SHP77 (cell line): ENCODE measurements at regions not wholly inside any gene's neighbourhood (a gene's known extent, or its start where the extent isn't known, plus 50 kb on each side); places are given as distances from the start of the nearest gene placed in this dataset.

ENCODE experiments used
- DNase-seq, 2 experiments: peaks; one replicate each; lab custom pipeline; 2025; lab: John Stamatoyannopoulos, UW

GRCh38 chr22:47394504-47395440, 632.3 kb downstream of the TBC1D22A start:
- peak in 1 of 2 experiments; percentile 69 for DNase-seq

DNA sequence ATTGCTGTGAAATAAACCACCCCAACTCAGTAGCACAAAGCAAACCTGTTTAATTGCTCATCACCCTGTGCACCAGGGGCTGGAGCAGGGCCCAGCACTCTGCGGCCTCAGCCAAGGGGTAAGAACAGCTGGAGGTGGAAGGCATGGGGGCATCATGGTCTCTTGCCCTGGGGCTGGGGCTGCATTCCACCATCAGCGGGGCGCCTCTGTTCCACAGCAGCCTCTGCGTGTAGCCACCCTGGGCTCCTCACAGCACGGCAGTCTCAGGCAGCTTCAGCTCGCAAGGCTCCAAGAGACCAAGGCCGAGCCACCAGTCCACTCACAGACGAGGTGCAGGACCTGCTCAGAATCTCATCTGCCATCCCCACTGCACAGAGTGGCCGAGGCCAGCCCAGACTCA, 630.7 kb downstream of the TBC1D22A start:
- no peak for DNase-seq

DNA sequence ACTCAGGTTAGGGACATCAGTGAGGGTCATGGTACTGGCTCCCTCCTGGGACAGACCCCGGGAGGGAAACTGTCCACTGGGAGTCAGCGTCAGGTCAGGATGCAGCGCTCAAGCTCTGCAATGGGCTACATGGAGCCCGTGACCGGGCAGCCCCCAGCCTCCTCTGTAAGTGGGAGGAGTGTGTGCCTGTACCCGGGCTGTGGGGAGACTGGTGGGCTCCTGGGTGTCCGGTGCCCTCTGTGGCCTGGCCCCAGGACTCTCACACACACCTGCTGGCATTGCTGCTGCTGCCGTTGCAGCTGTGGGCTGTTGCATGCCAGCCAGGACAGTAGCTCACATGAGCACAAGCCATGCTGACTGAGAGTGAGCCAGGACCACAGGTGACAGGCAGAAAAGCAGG, 630.3 kb downstream of the TBC1D22A start:
- DNase-seq: no peak

DNA sequence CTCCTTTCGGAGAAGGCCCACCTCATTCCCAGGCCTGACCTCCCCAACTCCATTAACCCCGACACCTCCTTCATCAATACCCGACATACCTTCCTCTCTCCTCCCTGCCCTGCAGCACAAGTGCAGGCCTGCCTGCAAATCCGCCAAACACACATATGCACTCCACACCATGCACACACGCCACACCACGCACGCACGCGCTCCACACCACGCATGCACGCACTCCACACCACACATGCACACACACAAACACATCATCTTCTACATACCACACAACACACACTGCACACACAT, 629.6 kb downstream of the TBC1D22A start:
- no peak for DNase-seq

DNA sequence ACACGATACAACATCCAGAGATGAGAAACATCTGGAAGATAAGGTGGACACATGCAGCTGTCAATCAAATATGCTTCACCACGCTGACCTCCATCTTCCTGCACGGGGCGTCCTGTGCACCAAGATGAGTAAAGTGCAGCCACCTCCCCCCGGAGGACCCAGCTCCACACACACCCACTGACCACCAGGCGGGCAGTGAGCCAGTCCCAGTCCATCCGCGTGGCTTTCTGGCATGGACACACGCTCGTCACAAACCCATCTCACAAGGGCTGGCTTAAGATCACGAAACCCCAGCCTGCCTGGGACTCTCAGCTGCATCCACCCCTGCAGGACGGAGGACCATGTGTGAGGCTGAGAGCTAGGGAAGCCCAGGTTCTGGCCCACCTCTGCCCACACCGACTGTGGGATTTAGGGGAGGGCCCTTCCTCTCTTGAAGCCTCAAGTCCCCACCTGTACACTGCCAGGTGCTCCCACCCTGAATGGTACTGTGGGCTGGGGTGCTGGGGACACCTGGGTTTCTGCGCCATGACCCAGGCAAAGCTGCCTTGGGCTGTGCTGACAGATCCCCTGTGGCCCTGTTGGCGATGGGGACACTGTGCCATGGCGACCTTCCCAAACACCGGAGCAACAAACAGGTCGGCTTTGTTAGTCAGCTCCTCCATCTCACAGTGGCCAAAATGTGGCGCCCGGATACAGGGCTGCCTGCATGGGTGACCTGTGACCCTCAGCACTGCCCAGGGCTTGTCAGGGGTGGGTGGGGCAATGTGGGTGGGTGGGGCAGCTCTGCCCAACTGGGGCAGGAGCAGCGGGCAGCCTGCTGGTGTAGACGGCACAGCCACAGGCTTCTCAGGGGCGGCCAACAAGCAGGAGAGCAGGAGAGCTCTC, 629.0 kb downstream of the TBC1D22A start:
- DNase-seq: no peak

DNA sequence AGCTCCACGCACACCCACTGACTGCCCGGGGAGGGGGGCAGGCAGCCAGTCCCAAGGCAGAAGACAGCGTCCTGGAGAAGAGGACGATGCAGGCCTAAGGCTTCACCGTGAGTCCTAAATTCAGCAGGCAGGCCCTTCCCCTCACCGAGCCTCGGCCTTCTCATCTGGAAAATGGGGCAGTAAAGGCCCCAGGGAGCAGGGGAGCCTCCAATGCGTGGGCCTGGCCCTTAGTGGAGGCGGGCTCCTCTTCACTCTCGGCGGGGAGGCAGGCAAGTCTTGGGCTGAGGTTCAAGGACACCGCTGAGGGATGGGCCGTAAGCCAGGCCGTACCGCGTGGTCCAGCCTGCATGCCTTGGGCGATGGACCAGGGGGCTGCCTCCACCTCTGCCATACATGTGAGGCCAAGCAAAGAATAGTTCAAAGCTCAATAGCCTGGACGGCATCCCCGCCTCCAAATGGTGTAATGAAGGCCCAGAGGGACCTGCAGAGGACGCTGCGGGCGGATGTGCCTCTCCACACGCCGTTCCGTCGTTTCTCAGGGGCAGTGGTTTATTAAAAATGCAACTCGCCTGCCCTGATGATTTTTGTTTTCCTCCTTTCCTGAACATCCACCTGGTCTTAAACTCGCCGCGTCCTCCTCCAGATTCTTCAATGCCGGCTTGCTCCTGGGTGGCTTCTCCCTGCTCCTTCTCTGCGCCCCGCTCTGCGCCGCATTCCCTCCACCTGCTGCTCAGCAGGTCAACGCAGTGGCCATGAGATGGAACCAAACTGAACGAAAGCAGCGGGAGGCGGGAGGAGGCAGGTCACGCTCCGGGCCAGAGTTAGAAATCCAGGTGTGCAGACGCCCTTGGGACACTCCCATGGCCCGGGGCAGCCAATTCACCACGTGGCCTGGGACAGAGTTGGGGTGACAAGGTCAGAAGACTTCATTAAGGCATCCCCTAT, 627.8 kb downstream of the TBC1D22A start:
- DNase-seq: no peak

DNA sequence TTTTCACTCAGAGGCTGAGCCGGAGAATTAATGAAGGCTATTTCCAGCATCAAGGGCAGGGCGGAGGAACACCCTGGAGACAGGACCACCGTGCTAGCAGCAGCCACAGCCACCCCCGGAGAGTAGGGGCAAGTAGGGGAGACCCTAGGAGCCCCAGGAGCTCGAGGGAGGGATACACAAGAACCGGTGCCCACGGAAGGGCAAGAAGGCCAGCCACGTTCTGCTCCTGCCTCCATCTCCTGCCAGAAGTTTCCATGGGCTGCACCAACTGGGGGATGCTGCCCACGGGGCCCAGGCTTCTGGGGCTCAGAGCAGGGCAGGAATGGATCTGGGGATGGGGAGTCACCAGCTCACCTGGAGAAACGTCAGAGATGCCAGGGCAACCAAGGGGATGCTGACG, 626.8 kb downstream of the TBC1D22A start:
- no peak for DNase-seq

DNA sequence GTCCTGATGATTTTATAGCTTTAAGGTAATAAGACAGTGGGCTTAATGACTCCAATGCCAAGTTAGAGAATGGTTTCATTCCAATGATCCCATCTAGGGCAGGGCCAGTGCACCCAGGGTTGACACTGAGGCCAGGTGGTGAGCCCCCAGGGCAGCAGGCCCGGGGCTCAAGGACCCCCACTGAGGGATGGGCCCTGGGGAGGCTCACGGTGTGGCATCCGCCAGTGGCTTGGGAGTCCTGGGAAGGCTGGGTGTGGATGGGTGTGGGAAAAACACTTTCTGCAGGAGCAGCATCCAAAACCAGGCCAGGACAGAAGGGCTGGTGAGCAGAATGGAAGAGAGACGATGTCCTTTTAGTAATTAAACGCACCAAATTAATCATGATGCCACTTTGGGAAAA, 626.3 kb downstream of the TBC1D22A start:
- DNase-seq: no peak

DNA sequence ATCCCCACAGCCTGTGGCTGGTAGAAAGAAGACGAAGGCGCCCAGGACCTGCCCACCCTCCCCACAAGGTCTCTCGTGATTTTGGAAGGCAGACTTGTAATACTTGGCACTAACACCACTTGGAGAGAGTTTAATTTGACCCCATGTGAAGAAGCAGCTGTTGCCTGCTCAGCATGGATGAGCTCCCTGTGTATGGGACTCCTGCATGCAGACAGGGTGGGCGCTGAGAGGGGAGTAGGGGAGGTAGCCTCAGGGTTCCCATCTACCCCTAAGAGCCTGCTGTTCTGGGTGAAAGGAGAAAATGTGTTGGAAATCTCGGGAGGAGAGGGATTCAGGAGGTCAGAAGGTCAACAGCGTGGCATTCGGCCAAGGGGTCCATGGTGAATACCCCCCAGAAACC, 625.9 kb downstream of the TBC1D22A start:
- DNase-seq: no peak

DNA sequence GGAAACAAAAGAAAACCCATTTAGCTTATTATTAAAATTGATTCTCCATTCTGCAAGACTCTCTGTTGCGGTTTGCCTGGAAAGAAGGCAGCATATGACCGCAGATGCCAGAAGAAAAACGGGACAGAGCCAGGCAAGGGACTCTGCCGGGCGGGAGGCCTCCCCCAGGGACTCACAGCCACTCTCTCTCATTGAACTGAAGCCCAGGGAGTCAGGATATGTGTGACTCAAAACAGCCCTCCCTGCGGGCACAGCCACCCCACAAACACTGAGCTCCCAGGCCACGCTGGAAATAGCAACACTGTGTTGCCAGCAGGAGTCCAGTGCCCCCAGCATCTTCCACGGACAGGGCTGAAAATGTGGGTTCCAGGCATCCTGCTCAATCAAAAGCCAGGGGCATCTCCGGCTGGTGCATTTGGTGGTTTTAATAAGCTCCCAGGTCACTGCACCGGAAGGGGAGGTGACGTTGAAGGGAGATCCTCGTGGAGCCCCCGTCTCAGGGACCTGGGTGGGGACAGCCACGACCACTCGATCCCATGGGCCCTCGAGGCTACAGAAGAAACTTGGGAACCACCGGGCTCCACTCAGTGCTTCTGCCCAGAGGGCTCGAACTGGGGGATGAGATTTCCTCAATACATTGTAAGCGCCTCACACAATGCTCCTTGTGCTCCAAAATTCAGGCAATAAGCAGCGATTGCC, 624.5 kb downstream of the TBC1D22A start:
- no peak for DNase-seq

DNA sequence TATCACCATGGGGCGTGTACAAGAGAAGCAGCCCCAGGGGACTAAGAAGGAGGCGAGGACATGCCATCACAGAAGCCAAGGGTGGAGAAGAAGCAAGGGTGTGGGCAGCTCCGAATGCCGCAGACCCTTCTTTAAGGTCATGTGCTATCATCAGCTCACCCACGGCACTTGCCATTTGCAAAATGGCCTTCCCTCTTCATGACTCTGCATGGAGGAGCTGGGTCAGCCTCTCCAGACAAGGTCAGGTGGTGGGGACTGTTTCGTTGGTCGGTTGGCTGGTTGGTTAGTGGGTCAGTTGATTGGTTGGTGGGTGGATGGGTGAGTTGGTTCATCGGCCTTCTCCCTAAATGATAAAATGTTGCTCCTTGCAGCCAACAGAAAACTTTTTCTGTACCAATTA, 622.5 kb downstream of the TBC1D22A start:
- DNase-seq: no peak

DNA sequence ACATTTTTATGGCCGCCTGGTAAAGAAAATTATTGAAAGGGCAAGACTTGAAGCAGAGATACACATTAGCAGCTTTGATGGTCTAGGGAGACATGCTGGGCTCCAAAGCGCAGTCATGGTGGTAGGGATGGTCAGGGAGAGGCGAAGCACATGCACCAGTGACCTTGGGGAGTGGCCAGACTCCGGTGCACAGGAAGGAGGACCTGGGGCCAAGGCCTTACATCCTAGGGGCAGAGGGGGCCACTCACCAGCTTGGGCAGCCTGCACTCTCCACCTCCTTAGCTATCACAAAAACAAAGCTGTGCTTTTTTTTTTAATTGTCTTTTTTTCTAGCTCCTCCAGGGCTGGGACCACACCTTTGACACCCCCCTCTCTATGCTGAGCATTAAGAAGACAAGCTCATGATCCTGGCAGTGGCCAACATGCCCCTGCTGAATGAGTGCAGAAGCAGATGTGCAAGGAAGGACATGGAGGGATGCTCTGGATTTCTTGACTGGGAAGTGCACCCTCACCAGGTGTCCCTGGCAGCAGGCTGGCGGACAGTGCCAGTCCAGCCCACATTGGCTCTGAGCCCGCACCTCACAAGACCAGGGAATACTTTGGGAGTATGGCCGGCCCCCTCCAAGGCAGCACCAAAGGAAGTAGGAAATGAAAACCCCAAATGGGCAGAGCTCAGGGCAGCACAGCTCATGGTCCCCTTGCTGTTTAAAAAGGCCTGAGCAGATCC, 619.9 kb downstream of the TBC1D22A start:
- DNase-seq: no peak

- no peak for DNase-seq
Observed at GRCh38 chr22:47381240-47381639, 618.8 kb downstream of the TBC1D22A start.

DNA sequence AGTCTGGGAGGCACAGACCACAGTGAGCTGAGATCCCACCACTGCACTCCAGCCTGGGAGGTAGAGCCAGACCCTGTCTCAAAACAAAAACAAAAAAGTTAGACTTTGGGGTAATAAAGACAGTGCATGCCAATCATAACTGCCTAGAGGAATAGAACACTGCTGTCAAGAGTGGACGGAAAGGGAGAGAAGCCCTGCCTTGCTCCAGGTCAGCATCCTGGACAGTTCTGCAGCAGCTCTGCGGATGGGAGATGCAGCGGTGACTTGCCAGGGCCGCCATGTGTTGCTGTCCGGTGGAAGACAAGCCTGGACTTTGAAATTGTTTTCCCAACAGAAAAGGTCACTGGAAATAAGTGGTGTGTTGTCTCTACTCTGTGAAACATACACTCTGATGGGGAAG, 618.2 kb downstream of the TBC1D22A start:
- no peak for DNase-seq

DNA sequence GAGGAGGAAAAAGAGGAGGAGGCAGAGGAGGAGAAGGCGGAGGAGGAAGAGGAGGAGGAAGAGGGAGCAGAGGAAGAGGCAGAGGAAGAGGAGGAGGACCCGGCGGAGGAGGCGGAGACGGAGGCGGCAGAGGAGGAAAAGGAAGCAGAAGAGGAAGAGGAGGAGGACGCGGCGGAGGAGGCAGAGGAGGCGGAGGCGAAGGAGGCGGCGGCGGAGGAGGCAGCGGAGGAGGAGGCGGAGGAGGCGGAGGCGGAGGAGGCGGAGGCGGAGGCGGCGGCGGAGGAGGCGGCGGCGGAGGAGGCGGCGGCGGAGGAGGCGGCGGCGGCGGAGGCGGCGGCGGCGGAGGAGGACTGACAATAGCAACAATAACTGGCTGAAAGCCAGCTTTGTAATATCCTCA, 616.6 kb downstream of the TBC1D22A start:
- DNase-seq: no peak

DNA sequence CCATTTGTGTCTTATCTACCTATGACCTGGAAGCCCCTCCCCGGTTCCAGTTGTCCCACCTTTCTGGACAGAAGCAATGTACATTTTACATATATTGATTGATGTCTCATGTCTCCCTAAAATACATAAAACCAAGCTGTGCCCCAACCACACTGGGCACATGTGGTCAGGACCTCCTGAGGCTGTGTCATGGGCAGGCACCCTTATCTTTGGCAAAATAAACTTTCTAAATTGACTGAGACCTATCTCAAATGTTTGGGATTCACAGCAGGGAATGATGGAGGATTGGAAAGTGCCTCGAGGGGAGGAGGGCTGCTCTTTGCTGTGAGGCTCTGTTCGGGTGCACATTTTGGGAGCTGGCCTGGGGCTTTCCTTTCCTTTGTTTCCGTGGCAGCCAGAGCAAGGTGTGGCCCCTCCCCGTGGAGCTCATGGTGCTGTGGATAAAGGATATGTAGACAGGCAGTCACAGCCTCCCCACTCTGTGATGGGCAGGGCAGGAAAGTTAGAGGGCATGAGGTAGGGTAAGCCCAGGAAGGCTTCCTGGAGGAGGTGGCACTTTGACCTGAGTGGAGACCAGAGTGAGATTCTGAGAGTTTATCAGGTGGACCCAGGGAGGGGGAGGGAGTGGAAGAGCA, 615.6 kb downstream of the TBC1D22A start:
- no peak for DNase-seq

GRCh38 chr22:47376901-47377505, 614.6 kb downstream of the TBC1D22A start:
- no peak for DNase-seq

- no peak for DNase-seq
Observed at GRCh38 chr22:47376322-47376700, 613.9 kb downstream of the TBC1D22A start.

- no peak for DNase-seq
Observed at GRCh38 chr22:47375621-47376321, 613.3 kb downstream of the TBC1D22A start.
